Epithelial cell of proximal tubule (primary cell): ENCODE measurements at regions not wholly inside any gene's neighbourhood (a gene's known extent, or its start where the extent isn't known, plus 50 kb on each side); places are given as distances from the start of the nearest gene placed in this dataset.

Experiments used
- DNase-seq: peaks from one replicate; pipeline ENCODE4 v3.0.0-alpha.2; 2011; ENCODE audit warnings: low read depth
- H3K4me3 ChIP-seq: 2 replicates; pipeline ENCODE4 v1.5.1; 2011; ENCODE audit warnings: low read depth, mild to moderate bottlenecking, low read length
- TF ChIP-seq, protein P1 (sequence below): conservative IDR thresholded peaks from 2 replicates; pipeline ENCODE4 v1.5.1; 2012; ENCODE audit warnings: low read depth, mild to moderate bottlenecking, low read length

DNA sequence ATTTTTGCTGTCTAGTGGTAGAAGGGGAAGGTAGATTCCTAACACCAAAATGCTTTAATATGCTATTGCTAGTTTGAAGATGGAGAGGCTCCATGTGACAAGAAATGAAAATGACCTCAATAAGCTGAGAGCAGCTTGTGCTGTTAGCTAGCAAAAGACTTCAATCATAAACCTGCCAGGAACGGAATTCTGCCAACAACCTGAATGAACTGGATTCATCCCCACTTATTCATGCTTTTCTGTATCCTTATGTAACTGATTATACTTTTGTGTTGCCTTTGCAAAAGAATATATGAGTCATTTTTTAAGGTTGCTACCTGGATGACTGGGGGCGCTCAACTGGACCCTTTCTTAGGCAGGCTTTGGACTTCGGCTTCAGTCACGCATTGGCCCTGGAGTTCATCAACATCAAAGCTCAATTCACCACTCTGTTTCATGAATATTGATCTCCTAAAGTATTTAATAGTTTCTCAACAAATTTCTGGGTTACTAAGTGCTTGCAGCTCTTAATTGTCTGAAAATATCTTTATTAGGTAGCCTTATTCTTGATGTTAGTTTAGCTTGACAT, 97.5 kb upstream of the KCNJ3 start:
- DNase-seq = peak; percentile 9
- no peak overlapping the region for H3K4me3 ChIP-seq
- TF ChIP-seq, protein P1, sequence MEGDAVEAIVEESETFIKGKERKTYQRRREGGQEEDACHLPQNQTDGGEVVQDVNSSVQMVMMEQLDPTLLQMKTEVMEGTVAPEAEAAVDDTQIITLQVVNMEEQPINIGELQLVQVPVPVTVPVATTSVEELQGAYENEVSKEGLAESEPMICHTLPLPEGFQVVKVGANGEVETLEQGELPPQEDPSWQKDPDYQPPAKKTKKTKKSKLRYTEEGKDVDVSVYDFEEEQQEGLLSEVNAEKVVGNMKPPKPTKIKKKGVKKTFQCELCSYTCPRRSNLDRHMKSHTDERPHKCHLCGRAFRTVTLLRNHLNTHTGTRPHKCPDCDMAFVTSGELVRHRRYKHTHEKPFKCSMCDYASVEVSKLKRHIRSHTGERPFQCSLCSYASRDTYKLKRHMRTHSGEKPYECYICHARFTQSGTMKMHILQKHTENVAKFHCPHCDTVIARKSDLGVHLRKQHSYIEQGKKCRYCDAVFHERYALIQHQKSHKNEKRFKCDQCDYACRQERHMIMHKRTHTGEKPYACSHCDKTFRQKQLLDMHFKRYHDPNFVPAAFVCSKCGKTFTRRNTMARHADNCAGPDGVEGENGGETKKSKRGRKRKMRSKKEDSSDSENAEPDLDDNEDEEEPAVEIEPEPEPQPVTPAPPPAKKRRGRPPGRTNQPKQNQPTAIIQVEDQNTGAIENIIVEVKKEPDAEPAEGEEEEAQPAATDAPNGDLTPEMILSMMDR = no peak

DNA sequence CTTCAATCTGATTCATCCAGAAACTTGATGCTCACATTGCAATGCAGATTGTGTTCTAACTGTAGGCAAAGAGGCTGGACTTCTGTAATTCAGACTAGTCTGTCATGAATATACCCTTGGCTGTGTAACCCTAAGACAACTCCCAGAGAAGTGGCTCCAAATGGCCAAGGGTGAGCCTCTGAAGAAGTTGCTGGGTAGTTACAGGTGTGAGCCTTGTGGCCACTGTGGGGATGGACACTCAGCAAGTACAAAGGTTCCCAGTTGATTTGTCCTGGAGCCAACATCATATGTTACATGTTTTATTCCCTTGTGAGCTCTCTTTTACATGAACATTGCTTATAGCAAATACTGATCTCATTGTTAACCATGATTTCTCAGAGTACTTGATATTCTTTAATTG, 94.8 kb upstream of the KCNJ3 start:
- TF ChIP-seq, protein P1 = no peak
- no peak for DNase-seq
- H3K4me3 ChIP-seq = no peak overlapping the region

DNA sequence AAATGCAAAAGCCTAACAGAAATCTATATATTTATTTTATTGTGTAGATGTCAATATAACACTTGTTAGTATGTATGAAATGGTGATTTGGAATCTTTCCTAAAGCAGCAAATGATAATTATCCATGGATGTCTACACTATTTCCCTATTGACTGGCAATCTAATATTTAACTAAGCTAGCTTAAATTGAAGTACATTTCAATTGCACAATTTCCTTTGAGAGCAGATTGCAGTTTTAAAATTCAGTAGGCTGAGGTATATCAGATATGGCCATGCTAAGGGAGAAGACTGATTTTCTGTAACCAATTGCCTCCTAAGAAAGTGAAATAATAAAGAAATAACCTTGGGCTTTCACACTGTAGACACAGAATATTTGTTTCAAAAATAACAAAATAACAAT, 90.1 kb upstream of the KCNJ3 start:
- TF ChIP-seq, protein P1 = no peak
- no peak overlapping the region for H3K4me3 ChIP-seq
- DNase-seq = peak; percentile 1

DNA sequence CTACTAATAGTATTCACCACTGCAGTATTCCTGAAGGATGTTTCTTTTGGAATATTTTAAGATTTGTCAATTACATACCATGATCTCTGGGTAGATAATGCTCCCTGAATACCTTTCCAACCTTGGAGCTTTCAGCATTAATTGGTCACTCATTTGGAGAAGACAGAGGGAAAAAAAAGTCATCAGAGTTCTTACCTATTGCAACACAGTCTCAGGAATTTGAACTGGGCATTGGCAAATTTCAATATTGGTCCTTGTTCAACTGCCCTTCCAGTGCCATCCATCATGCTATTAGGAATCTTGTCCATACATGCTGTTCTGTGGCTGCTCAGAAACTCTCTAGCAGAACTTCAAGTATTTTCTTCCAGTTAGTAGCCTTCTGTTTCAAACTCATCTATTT, 83.6 kb upstream of the KCNJ3 start:
- peak; percentile 1 for DNase-seq
- TF ChIP-seq, protein P1 = no peak
- no peak overlapping the region for H3K4me3 ChIP-seq

DNA sequence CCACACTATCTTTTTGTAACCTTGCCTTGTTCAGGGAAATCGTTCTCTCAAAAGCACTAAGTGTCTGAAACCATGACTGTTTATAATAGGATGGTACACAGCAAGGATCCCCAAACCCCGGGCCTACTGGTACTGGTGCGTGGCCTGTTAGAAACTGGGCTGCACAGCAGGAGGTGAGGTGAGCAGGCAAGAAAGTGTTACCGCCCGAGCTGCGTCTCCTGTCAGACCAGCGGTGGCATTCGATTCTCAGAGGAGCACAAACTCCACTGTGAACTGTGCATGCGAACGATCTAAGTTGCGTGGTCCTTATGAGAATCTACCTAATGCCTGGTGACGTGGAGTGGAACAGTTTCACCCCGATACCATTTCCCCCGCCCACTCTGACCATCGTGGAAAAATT, 81.8 kb upstream of the KCNJ3 start:
- TF ChIP-seq, protein P1 = no peak
- no peak for DNase-seq
- H3K4me3 ChIP-seq = no peak overlapping the region

DNA sequence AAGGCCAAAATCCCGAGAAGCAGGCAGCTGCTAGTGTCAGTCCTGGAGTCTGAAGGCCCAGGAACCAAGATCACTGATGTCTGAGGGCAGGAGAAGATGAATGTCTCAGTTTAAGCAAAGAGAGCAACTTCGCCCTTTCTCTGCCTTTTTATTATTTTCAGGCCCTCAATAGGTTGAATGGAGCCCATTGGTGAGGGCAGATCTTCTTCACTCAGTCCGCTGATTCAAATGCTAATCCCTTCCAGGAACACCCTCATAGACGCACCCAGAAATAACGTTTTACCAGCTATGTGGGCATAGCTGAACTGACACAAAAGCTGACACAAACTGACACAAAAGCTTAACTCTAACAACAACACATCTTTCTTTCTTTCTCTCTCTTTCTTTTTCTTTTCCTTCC, 78.0 kb upstream of the KCNJ3 start:
- H3K4me3 ChIP-seq = no peak overlapping the region
- no peak for DNase-seq
- TF ChIP-seq, protein P1 = no peak

DNA sequence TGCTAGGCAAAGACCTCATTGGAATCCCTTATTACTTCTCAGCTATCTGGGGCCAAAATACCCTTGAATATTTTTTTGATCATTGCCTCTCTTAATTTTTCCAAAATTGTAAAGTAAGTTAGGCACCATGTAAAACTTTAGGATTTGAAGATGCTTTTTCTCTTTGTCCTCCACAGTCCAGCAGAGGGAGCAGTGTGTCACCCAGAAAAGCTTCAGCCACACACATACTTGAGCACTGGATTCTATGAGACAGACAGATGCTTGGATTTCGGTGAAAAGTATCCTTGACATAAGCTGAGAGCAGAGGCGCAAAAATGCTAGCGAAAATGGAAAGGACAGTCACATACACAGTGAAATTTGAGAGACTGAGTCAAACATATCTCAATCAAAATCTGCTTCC, 74.7 kb upstream of the KCNJ3 start:
- DNase-seq = peak; percentile 13
- TF ChIP-seq, protein P1 = peak; percentile 93
- no peak overlapping the region for H3K4me3 ChIP-seq
